MCF 10A (cell line): ENCODE measurements at regions not wholly inside any gene's neighbourhood (a gene's known extent, or its start where the extent isn't known, plus 50 kb on each side); places are given as distances from the start of the nearest gene placed in this dataset.

ENCODE experiments used
- BruUV-seq: library from RNA; stranded (reverse); fragments of 400-500 nt; replicated peaks from 2 replicates; lab custom pipeline; 2021; lab: Mats Ljungman, UMichigan
- CTCF ChIA-PET: fragments of 300-600 bp; sonication (Branson Sonifier 250); formaldehyde crosslinking; extraction: SDS; loops from one replicate; lab custom pipeline; 2021; ENCODE audit warnings: antibody characterized with exemption, inconsistent platforms; lab: Yijun Ruan, JAX
- POLR2A ChIA-PET: fragments of 300-600, 350-650 bp; sonication (Branson Sonifier 250); formaldehyde crosslinking; extraction: SDS; loops from one replicate; lab custom pipeline; 2020; ENCODE audit warnings: antibody characterized with exemption, inconsistent platforms; lab: Yijun Ruan, JAX
- DNase-seq: peaks from one replicate; pipeline ENCODE4 v3.0.0-alpha.2; 2018; ENCODE audit not compliant: unreplicated experiment
- H3K27ac Mint-ChIP-seq: one replicate; pipeline ENCODE4 v1.8.0; 2022; ENCODE audit warnings: mild to moderate bottlenecking, low read depth, mixed read lengths; ENCODE audit not compliant: unreplicated experiment
- H3K27me3 Mint-ChIP-seq: one replicate; pipeline ENCODE4 v1.8.0; 2022; ENCODE audit warnings: mixed read lengths; ENCODE audit not compliant: insufficient read depth, unreplicated experiment
- H3K36me3 Mint-ChIP-seq: one replicate; pipeline ENCODE4 v1.8.0; 2022; ENCODE audit warnings: mild to moderate bottlenecking, moderate library complexity, mixed read lengths; ENCODE audit not compliant: insufficient read depth, unreplicated experiment
- H3K4me1 Mint-ChIP-seq: one replicate; pipeline ENCODE4 v1.8.0; 2022; ENCODE audit warnings: mixed read lengths; ENCODE audit not compliant: insufficient read depth, unreplicated experiment
- H3K4me3 Mint-ChIP-seq: one replicate; pipeline ENCODE4 v1.8.0; 2022; ENCODE audit warnings: mild to moderate bottlenecking, moderate library complexity, mixed read lengths; ENCODE audit not compliant: unreplicated experiment
- H3K9me3 Mint-ChIP-seq: one replicate; pipeline ENCODE4 v1.8.0; 2022; ENCODE audit warnings: mixed read lengths; ENCODE audit not compliant: unreplicated experiment
- intact Hi-C: fragments of 100-400 bp; cut with micrococcal nuclease; formaldehyde crosslinking; loops from 2 replicates; pipeline ENCODE4 v1.14.1; 2022
- TF ChIP-seq, protein P1 (sequence below): fragments of 200-600 bp; IDR thresholded peaks from one replicate; pipeline ENCODE4 v1.8.0; 2022; ENCODE audit warnings: antibody characterized with exemption, mild to moderate bottlenecking; ENCODE audit not compliant: unreplicated experiment

DNA sequence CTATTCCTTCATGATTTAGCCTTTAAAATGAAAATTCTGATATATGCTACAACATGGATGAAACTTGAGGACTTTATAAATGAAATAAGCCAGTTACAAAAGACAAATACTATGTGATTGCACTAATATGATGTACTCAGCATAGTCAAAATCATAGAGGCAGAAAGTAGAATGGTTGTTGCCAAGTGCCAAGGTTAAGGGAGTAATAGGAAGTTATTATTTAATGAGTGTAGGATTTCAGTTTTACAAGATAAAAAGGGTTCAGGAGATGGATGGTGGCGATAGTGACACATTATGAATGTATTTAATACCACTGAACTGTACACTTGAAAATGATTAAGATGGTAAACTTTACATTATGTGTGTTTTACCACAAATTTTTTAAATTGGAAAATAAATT is 73.1 kb upstream of the FMN2 start:
- ChIA-PET CTCF (interaction anchor here (1.4 to 3.5 kb wide), 4 partner anchors 14 to 674 kb away, joined by 4 to 32 read pairs (median 7); no protein-coding TSS in a partner anchor), POLR2A (no interaction called here)
- no peaks in the 10 kb centered on the region for H3K4me1 Mint-ChIP-seq
- intact Hi-C loops = no loop called here
- no peak overlapping the region for H3K27ac Mint-ChIP-seq
- TF ChIP-seq, protein P1, sequence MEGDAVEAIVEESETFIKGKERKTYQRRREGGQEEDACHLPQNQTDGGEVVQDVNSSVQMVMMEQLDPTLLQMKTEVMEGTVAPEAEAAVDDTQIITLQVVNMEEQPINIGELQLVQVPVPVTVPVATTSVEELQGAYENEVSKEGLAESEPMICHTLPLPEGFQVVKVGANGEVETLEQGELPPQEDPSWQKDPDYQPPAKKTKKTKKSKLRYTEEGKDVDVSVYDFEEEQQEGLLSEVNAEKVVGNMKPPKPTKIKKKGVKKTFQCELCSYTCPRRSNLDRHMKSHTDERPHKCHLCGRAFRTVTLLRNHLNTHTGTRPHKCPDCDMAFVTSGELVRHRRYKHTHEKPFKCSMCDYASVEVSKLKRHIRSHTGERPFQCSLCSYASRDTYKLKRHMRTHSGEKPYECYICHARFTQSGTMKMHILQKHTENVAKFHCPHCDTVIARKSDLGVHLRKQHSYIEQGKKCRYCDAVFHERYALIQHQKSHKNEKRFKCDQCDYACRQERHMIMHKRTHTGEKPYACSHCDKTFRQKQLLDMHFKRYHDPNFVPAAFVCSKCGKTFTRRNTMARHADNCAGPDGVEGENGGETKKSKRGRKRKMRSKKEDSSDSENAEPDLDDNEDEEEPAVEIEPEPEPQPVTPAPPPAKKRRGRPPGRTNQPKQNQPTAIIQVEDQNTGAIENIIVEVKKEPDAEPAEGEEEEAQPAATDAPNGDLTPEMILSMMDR = no peak
- no peak for DNase-seq
- H3K9me3 Mint-ChIP-seq = peaks cover 8% of the 10 kb centered on the region
- BruUV-seq = no TSS peak
- no peaks in the 10 kb centered on the region for H3K36me3 Mint-ChIP-seq
- H3K4me3 Mint-ChIP-seq = no peak overlapping the region
- H3K27me3 Mint-ChIP-seq = no peaks in the 10 kb centered on the region

DNA sequence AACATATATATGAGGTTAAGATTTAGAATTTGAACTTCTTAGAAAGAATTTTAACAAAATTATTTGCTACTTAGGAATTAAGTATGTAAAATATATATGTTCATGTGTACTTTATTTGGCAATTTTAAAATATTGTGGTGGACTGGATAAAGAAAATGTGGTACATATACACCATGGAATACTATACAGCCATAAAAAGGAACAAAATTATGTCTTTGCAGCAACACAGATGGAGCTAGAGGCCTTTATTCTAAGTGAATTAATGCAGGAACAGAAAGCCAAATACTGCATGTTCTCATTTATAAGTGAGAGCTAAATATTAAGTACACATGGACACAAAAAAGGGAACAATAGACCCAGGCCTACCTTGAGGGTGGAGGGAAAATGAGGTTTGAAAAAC is 72.2 kb upstream of the FMN2 start:
- TF ChIP-seq, protein P1 = no peak
- peaks cover 8% of the 10 kb centered on the region for H3K9me3 Mint-ChIP-seq
- no peak overlapping the region for H3K27ac Mint-ChIP-seq
- H3K4me3 Mint-ChIP-seq = no peak overlapping the region
- intact Hi-C loops = no loop called here
- no TSS peak for BruUV-seq
- ChIA-PET POLR2A (no interaction called here), CTCF (interaction anchor here (0.6 to 3.5 kb wide), 7 partner anchors 15 to 1624 kb away, joined by 3 to 32 read pairs (median 4); no protein-coding TSS in a partner anchor)
- no peaks in the 10 kb centered on the region for H3K27me3 Mint-ChIP-seq
- H3K4me1 Mint-ChIP-seq = no peaks in the 10 kb centered on the region
- H3K36me3 Mint-ChIP-seq = no peaks in the 10 kb centered on the region
- no peak for DNase-seq

DNA sequence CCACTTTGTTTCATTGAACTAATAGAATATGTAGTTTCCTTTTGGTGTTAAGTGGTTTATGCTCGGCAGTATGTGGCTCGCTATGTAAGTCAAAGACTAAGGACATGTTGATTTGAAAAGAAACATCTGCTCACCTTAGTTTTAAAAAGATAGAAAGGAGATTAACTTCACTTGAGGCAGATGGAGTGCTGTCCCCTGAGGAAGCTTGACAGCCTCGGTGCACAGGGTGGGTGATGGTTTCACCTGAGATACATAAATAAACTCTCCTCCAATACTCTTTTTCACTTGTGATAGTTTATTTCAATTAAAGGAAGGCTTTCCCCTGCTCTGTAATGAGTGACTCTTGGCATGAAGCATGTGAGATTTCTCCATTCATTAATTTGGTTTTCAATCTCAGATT is 70.8 kb upstream of the FMN2 start:
- POLR2A ChIA-PET = interaction anchor here (0.8 to 1.0 kb wide), 2 partner anchors 11 to 16 kb away, joined by 4 to 6 read pairs; no protein-coding TSS in a partner anchor
- H3K27me3 Mint-ChIP-seq = no peaks in the 10 kb centered on the region
- CTCF ChIA-PET = interaction anchor here (0.7 to 10.2 kb wide), 6 partner anchors 11 to 671 kb away, joined by 3 to 168 read pairs (median 9); no protein-coding TSS in a partner anchor
- peaks cover 8% of the 10 kb centered on the region for H3K9me3 Mint-ChIP-seq
- no peaks in the 10 kb centered on the region for H3K4me1 Mint-ChIP-seq
- TF ChIP-seq, protein P1 = no peak
- H3K27ac Mint-ChIP-seq = no peak overlapping the region
- no peak for DNase-seq
- no peaks in the 10 kb centered on the region for H3K36me3 Mint-ChIP-seq
- no TSS peak for BruUV-seq
- H3K4me3 Mint-ChIP-seq = no peak overlapping the region
- intact Hi-C loops = no loop called here

DNA sequence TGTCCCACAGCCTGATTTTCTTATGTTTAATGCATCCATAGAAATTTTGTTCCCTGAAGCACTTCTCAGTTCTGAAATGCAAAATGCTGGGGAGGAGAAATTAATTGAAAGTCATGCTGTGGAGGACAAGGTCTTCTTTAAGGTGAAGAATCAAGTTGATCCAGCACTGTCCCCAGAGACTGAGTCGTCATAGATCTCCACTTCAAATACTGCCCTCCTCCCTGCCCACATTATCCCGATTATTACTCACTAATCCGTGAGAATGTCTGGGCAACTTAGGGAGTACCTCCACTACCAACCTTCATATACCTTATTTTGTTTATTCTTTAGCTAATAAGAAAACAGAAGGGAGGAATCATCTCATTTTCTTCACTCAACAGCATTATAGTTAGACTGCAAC is 70.0 kb upstream of the FMN2 start:
- Mint-ChIP-seq H3K27ac (no peak overlapping the region), H3K9me3 (peaks cover 8% of the 10 kb centered on the region), H3K27me3 (no peaks in the 10 kb centered on the region), H3K4me1 (peaks cover under 1% of the 10 kb centered on the region), H3K4me3 (no peak overlapping the region), H3K36me3 (no peaks in the 10 kb centered on the region)
- DNase-seq = no peak
- BruUV-seq = no TSS peak
- ChIA-PET CTCF (interaction anchor here (0.6 to 10.2 kb wide), 7 partner anchors 17 to 1497 kb away, joined by 3 to 198 read pairs (median 13); no protein-coding TSS in a partner anchor), POLR2A (no interaction called here)
- TF ChIP-seq, protein P1 = no peak
- intact Hi-C loops = no loop called here
